NCI-H1436 treated with DMSO at 0.1 percent for 48 hours (cell line): ENCODE measurements at regions not wholly inside any gene's neighbourhood (a gene's known extent, or its start where the extent isn't known, plus 50 kb on each side); places are given as distances from the start of the nearest gene placed in this dataset.

Source experiments
- DNase-seq: peaks from one replicate; lab custom pipeline; 2025; lab: John Stamatoyannopoulos, UW

GRCh38 chr12:115464111-115464581, 780.2 kb upstream of the TBX3 start:
- DNase-seq: no peak

- no peak for DNase-seq
These were observed 777.4 kb upstream of the TBX3 start for GRCh38 chr12:115461401-115461800.

GRCh38 chr12:115457798-115458197, 773.8 kb upstream of the TBX3 start:
- DNase-seq: no peak

GRCh38 chr12:115456946-115457689, 773.1 kb upstream of the TBX3 start:
- peak; percentile 21 for DNase-seq

- DNase-seq: no peak
These were observed 771.3 kb upstream of the TBX3 start for GRCh38 chr12:115455268-115455681.

GRCh38 chr12:115452751-115453281, 768.8 kb upstream of the TBX3 start:
- DNase-seq: no peak

- no peak for DNase-seq
These were observed 768.1 kb upstream of the TBX3 start for GRCh38 chr12:115451780-115452736.

- no peak for DNase-seq
These were observed 767.3 kb upstream of the TBX3 start for GRCh38 chr12:115451151-115451779.

GRCh38 chr12:115450710-115451109, 766.7 kb upstream of the TBX3 start:
- no peak for DNase-seq

GRCh38 chr12:115450017-115450416, 766.0 kb upstream of the TBX3 start:
- no peak for DNase-seq

- no peak for DNase-seq
These were observed 765.6 kb upstream of the TBX3 start for GRCh38 chr12:115449526-115449925.

- no peak for DNase-seq
These were observed 760.4 kb upstream of the TBX3 start for GRCh38 chr12:115444346-115444745.

GRCh38 chr12:115443351-115443938, 759.5 kb upstream of the TBX3 start:
- DNase-seq: no peak

GRCh38 chr12:115440438-115440837, 756.5 kb upstream of the TBX3 start:
- no peak for DNase-seq

- no peak for DNase-seq
These were observed 755.1 kb upstream of the TBX3 start for GRCh38 chr12:115439008-115439601.

GRCh38 chr12:115438314-115438713, 754.3 kb upstream of the TBX3 start:
- DNase-seq: no peak

- no peak for DNase-seq
These were observed 753.1 kb upstream of the TBX3 start for GRCh38 chr12:115437061-115437567.

GRCh38 chr12:115433014-115433634, 749.1 kb upstream of the TBX3 start:
- no peak for DNase-seq

GRCh38 chr12:115430636-115431035, 746.7 kb upstream of the TBX3 start:
- DNase-seq: no peak

- no peak for DNase-seq
These were observed 742.8 kb upstream of the TBX3 start for GRCh38 chr12:115426732-115427131.

- DNase-seq: no peak
These were observed 740.0 kb upstream of the TBX3 start for GRCh38 chr12:115424003-115424402.
